ENCODE measurements at regions not wholly inside any gene's neighbourhood (a gene's known extent, or its start where the extent isn't known, plus 50 kb on each side); places are given as distances from the start of the nearest gene placed in this dataset.

DNA sequence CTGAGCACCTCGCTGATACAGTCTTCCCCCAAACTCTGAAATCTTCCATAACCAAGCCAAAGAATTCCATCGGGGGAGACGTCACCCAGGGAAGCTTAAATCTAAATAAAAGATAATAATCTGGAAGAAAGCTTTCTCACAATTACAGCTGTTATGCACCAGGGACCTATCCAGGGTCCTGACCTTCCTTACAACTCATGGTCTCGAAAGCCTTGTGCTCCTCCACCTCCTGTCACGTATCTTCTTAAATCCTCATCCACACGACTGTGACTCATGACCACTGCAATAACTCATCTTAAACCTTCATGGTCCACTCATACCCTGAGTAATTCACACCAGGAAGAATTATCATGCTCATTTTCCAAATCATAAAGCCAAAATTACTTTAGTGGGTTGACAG lies 166.8 kb upstream of the FRG1 start:
- no peaks in the 10 kb centered on the region for H3K36me3 ChIP-seq
- H3K4me1 ChIP-seq, result no peaks in the 10 kb centered on the region
- no peaks in the 10 kb centered on the region for H3K9me3 ChIP-seq
- TF ChIP-seq, protein P1, sequence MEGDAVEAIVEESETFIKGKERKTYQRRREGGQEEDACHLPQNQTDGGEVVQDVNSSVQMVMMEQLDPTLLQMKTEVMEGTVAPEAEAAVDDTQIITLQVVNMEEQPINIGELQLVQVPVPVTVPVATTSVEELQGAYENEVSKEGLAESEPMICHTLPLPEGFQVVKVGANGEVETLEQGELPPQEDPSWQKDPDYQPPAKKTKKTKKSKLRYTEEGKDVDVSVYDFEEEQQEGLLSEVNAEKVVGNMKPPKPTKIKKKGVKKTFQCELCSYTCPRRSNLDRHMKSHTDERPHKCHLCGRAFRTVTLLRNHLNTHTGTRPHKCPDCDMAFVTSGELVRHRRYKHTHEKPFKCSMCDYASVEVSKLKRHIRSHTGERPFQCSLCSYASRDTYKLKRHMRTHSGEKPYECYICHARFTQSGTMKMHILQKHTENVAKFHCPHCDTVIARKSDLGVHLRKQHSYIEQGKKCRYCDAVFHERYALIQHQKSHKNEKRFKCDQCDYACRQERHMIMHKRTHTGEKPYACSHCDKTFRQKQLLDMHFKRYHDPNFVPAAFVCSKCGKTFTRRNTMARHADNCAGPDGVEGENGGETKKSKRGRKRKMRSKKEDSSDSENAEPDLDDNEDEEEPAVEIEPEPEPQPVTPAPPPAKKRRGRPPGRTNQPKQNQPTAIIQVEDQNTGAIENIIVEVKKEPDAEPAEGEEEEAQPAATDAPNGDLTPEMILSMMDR (IDR thresholded peaks at IDR 0.05; ENCODE audit: low read depth, low read length), result no peak
- H3K27me3 ChIP-seq, result no peaks in the 10 kb centered on the region
- DNase-seq, result no peak
- no peak overlapping the region for H3K4me3 ChIP-seq (ENCODE audit: low read depth, low read length)

DNA sequence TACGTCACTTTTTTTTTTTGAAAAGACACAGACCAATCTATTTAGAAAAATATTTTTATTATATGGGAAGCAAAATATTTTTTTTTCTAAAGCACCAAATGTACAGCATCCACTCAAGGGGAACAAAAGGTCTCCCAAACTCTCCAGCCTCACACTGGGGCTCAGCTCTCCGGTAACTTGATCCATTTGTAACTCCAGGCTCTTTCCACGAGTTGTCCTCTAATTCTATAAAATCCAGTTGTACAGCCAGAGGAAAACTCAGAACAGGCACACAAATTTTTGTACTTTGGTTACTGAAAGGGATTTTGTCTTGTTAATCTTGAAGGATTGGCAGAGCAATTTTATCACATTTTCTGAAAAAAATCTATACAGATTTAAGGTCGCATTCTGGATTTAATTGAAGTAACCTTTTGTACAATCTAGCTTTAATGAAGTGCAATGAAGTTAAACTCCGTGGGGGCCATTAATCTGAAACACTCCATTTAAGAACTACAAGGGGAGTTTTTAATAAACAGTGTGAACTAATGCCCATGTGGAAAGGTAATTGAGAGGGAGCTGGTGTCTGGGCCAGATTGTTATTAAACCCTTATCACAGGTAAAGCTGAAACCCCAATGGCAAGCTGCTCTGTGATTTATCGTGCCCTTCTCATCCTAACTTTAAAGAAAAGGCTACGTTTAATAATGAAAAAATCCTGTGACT lies 161.2 kb upstream of the FRG1 start:
- DNase-seq, result no peak
- Histone ChIP-seq H3K4me3 (ENCODE audit: low read depth, low read length) (no peak overlapping the region), H3K36me3 (no peaks in the 10 kb centered on the region), H3K4me1 (no peaks in the 10 kb centered on the region), H3K27me3 (no peaks in the 10 kb centered on the region), H3K9me3 (no peaks in the 10 kb centered on the region)
- TF ChIP-seq, protein P1 (IDR thresholded peaks at IDR 0.05; ENCODE audit: low read depth, low read length), result no peak

DNA sequence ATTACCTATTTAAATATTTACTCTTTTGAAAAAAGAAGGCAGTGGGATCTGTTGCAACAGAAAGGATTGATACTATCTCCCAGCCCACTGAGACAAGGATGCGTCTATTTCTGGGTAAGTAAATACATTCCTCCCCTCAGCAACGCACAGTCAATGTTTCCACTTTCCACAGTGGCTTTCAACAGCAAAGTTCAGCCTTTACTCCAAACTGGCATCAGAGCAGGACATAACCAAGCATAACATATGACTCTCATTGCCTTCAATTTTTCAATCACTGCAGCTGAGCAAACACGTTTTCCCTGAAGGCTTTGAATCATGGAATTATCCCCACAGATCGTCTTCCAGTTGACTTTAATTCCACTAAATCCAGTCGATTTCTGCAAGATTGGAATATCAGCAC lies 160.3 kb upstream of the FRG1 start:
- TF ChIP-seq, protein P1 (IDR thresholded peaks at IDR 0.05; ENCODE audit: low read depth, low read length), result no peak
- Histone ChIP-seq H3K9me3 (no peaks in the 10 kb centered on the region), H3K4me1 (no peaks in the 10 kb centered on the region), H3K4me3 (ENCODE audit: low read depth, low read length) (no peak overlapping the region), H3K27me3 (no peaks in the 10 kb centered on the region), H3K36me3 (no peaks in the 10 kb centered on the region)
- DNase-seq, result no peak

DNA sequence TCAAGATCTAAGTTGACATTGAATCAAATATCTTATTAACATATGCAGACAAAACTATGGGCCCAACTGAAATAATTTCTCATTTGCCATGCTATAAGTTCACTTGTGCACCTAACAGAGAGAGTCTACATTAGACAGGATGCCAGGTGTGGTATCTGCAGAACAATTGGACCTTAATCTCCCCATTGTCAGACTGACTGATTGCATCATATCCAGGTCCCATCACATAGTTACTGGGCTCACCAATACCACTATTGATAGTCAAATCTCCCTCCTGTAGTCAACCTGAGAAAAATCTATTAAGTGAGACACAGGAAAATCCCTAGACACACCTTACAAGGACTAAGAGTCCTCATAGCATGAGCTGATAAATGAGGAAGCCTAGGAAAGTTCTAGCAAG lies 156.0 kb upstream of the FRG1 start:
- Histone ChIP-seq H3K27me3 (no peaks in the 10 kb centered on the region), H3K4me3 (ENCODE audit: low read depth, low read length) (no peak overlapping the region), H3K36me3 (no peaks in the 10 kb centered on the region), H3K4me1 (no peaks in the 10 kb centered on the region), H3K9me3 (no peaks in the 10 kb centered on the region)
- DNase-seq, result no peak
- TF ChIP-seq, protein P1 (IDR thresholded peaks at IDR 0.05; ENCODE audit: low read depth, low read length), result no peak

DNA sequence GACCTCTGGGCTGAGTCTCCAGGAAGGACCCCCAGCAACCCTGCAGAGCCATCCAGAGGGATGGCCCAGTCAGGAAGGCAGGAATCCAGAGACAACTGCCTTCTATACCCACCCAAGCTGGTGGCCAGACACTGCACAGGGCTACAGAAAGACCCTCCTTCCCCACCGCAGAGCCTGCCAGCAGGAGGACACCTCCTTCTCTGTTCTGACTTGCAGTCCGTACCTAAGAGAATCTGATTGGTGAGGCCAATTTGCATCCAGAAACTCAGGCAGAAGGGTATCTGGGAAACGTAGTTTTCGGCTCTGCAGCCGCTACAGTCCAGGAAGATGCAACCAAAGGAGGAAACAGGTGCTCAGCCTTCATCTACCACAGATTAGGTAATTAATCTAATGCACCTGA lies 155.4 kb upstream of the FRG1 start:
- no peak for DNase-seq
- Histone ChIP-seq H3K4me1 (no peaks in the 10 kb centered on the region), H3K27me3 (no peaks in the 10 kb centered on the region), H3K36me3 (no peaks in the 10 kb centered on the region), H3K9me3 (no peaks in the 10 kb centered on the region), H3K4me3 (ENCODE audit: low read depth, low read length) (no peak overlapping the region)
- TF ChIP-seq, protein P1 (IDR thresholded peaks at IDR 0.05; ENCODE audit: low read depth, low read length), result no peak

DNA sequence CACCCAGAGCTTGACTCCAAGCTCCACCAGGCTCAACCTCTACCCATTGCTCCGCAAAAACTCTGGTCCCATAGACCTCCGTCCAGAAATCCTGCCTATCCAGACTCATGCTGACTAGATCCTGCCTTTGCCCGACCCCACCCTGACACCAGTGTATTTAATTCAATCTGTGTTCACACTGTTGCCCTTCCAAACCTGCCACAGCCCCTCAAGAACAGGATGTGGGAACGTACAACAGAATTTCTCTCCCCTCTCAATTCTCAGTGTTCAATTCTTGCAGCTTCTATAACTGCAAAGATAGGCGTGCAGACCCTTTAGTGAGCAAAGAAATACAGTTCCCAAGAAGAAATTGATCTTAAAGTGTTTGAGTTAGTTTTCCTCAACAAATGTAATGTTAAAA lies 154.2 kb upstream of the FRG1 start:
- Histone ChIP-seq H3K36me3 (no peaks in the 10 kb centered on the region), H3K4me1 (no peaks in the 10 kb centered on the region), H3K27me3 (no peaks in the 10 kb centered on the region), H3K4me3 (ENCODE audit: low read depth, low read length) (no peak overlapping the region), H3K9me3 (no peaks in the 10 kb centered on the region)
- TF ChIP-seq, protein P1 (IDR thresholded peaks at IDR 0.05; ENCODE audit: low read depth, low read length), result no peak
- no peak for DNase-seq
